ENCODE measurements at regions not wholly inside any gene's neighbourhood (a gene's known extent, or its start where the extent isn't known, plus 50 kb on each side); places are given as distances from the start of the nearest gene placed in this dataset.
A peak's percentile ranks its signal among the peaks of the same experiment; 100 is the strongest.

DNA sequence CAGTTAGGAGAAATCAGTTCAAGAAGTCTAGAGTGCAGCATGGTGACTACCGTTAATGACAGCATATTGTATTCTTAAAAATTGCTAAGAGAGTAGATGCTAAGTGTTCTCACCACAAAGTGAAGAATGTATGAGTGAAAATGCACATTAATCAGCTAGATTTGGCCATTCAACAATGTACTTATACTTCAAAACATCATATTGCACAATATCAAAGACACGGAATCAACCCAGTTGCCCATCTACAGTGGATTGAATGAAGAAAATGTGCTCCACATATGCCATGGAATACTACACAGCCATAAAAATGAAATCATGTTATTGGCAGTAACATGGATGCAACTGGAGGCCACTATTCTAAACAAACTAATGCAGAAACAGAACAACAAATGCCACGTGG lies 119.9 kb upstream of the NDN start:
- TF ChIP-seq, protein P1, sequence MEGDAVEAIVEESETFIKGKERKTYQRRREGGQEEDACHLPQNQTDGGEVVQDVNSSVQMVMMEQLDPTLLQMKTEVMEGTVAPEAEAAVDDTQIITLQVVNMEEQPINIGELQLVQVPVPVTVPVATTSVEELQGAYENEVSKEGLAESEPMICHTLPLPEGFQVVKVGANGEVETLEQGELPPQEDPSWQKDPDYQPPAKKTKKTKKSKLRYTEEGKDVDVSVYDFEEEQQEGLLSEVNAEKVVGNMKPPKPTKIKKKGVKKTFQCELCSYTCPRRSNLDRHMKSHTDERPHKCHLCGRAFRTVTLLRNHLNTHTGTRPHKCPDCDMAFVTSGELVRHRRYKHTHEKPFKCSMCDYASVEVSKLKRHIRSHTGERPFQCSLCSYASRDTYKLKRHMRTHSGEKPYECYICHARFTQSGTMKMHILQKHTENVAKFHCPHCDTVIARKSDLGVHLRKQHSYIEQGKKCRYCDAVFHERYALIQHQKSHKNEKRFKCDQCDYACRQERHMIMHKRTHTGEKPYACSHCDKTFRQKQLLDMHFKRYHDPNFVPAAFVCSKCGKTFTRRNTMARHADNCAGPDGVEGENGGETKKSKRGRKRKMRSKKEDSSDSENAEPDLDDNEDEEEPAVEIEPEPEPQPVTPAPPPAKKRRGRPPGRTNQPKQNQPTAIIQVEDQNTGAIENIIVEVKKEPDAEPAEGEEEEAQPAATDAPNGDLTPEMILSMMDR (IDR thresholded peaks at IDR 0.05): no peak

DNA sequence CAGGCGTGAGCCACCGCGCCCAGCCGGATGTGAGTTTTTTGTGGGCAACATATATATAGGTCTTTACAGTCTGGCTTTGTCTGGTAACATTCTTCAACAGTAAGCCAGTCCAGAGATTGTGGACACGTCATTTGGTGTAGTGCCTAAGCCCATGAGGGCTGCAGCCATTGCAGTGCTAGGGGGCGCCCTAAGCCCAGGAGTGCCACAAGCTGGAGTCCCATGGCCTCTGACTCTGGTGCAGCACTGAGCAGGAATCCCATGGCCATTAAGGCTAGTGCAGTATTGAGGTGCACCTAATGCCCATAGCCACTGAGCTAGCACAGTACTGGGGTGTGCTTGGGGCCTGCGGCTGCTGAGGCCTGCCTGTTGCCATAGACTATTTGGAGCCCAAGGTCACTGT lies 136.4 kb upstream of the NDN start:
- TF ChIP-seq, protein P1 (IDR thresholded peaks at IDR 0.05): peak; percentile 29; the same call in 1 of the 2 replicates

DNA sequence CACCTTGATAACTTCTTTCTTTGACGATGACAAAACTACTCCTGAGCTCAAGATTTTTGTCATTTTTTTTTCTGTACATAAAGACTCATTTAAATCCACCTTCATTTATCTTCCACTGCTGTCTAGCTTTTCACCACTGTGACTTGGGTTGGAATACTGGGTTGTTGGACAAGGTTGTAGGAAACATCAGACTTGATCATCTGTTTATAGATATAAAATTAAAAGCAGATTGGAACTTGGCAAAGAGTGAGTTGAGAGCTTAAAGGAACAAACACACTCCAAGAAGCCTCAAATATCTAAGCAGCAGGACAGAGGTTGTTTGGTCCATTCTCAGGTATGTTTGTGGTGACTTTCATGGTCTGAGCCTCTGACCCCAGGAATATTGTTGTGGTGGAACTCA lies 141.7 kb upstream of the NDN start:
- TF ChIP-seq, protein P1 (IDR thresholded peaks at IDR 0.05): no peak

DNA sequence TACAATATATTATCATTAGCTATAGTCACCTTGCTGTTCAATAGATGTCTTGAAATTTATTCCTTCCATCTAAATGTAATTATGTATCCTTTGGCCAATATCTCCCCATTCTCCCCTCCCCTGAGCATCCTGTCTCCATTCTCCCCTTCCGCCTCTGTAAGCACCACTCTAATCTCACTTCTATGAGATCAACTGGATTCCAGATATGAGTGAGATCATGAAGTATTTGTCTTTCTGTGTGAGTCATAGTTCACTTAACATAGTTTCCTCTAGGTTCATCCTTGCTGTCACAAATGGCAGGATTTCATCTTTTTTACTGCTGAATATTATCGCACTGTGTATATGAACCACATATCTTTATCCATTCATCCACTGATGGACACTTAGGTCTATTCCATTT lies 148.8 kb upstream of the NDN start:
- TF ChIP-seq, protein P1 (IDR thresholded peaks at IDR 0.05): no peak

DNA sequence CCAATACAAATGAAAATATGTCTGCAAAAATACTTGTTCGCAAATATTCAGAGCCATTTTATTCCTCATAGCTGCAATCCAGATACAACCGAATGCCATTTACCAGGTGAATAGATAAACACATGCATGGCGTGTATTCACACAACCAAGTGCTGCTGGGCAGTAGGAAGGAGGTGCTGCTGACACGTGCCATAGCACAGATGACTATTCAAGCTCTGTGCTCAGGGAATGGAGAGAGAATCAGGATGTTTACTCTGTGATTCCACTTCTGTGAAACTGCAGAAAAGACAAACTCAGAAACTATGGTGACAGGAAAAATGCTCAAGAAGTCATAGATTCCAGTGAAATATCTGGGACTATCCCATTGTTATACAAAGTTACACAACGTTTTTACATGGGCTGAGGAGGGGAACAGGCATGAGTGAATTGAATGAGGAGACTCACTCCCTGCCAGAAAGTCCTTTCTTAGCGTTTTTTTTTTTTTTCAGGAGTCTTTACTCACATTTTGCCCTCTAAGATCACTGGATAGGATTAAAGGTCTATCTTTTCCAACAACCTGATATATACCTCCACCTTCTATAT lies 152.9 kb upstream of the NDN start:
- TF ChIP-seq, protein P1 (IDR thresholded peaks at IDR 0.05): no peak

DNA sequence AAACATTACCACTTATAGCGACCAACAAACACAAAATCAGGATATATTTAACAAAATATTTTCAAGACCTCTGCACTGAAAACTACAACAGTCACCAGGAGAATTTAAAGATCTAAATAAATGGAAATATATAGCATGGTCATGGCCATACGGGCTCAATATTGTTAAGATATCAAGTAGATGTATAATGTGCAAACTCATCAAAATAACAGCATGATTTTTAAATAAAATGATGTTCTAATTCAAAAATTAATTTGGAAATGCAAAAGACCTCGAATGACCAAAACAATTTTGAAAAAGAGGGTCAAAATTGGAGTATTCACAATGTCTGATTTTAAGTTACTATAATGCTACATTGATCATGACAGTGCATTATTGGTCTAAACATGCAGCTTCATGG lies 159.1 kb upstream of the NDN start:
- TF ChIP-seq, protein P1 (IDR thresholded peaks at IDR 0.05): no peak

DNA sequence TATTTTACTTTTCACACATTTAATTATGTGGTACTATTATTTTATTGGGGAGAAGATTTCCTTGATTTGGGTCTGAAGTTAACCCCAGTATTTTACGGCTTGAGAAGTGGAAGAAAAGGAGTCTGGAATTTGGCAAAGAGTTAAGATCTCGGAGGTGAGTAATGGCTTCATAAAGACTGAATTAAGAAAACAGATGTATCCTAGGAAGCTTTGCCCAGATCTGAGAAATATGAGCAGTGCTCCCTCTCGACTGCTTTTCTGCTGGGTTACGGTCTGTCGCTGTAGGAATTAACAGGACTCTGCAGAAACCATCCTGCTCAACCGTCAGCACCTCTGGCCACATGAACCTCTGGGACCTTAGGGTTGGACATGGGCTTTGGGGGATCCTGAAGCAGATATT lies 163.6 kb upstream of the NDN start:
- TF ChIP-seq, protein P1 (IDR thresholded peaks at IDR 0.05): no peak

DNA sequence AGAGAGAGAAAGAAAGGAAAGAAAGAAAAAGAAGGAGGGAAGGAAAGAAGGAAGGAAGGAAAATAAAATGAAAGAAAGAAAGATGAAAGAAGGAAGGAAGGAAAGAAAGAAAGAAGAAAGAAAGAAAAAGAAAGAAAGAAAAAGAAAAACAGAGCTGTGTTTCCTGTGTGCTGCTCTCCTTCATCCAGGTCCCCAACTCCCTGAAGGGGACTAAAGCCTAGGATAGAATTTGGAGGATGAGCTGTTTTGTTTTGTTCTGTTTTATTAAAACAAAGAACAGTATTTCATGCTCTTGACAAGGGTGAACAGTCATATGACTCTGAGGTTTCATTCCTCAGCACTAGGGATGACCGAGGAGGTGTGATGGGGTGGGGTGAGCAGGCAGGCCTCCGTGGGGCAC lies 164.8 kb upstream of the NDN start:
- TF ChIP-seq, protein P1 (IDR thresholded peaks at IDR 0.05): no peak
